Prostate gland (tissue), 2 donors: ENCODE measurements at regions not wholly inside any gene's neighbourhood (a gene's known extent, or its start where the extent isn't known, plus 50 kb on each side); places are given as distances from the start of the nearest gene placed in this dataset.

Experiments used
- CTCF ChIP-seq, 4 experiments: fragments of 200-600 bp in 2 of 4; fragments of 450-650 bp in 2 of 4; sonication (generic) in 2 of 4; IDR thresholded peaks; 1 replicate in 3 of 4; 2 replicates in 1 of 4; pipeline ENCODE4 v1.5.1; 2016 to 2019; ENCODE audit warnings: antibody characterized with exemption in 4 of 4, mild to moderate bottlenecking in 2 of 4, moderate library complexity in 2 of 4
- POLR2AphosphoS5 ChIP-seq: sonication (generic); formaldehyde crosslinking; IDR thresholded peaks from one replicate; pipeline ENCODE4 v1.6.1; 2017; ENCODE audit warnings: antibody characterized with exemption

DNA sequence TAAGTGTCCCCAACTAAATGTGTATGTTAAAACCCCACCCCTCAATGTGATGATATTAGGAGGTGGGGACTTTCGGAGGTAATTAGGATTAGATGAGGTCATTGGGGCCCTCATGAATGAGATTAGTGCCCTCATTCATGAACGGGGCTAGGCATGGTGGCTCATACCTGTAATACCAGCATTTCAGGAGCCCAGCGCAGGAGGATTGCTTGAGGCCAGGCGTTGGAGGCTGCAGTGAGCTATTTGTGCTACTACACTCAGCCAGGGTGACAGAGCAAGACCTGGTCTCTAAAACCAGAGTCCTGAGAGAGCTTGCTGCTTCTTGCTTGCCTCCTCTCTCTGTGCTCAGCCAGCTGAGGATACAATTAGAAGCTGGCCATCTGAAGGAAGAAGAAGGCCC lies 62.1 kb upstream of the HSPA9 start:
- TF ChIP-seq POLR2AphosphoS5 (no peak), CTCF (IDR thresholded peaks at IDR 0.05) (no peak)
